Parathyroid adenoma (tissue), 2 donors: ENCODE measurements at regions not wholly inside any gene's neighbourhood (a gene's known extent, or its start where the extent isn't known, plus 50 kb on each side); places are given as distances from the start of the nearest gene placed in this dataset.

Source experiments
- H2AFZ ChIP-seq: fragments of 300-600 bp; sonication (generic); one replicate; pipeline ENCODE4 v1.7.0; 2017; ENCODE audit warnings: antibody characterized with exemption, mild to moderate bottlenecking
- H3K27ac ChIP-seq: fragments of 300-600 bp; sonication (generic); one replicate; pipeline ENCODE4 v1.7.0; 2017
- H3K27me3 ChIP-seq: fragments of 300-600 bp; sonication (generic); one replicate; pipeline ENCODE4 v1.7.0; 2017; ENCODE audit warnings: low read length; ENCODE audit not compliant: control insufficient read depth, insufficient read depth
- H3K36me3 ChIP-seq: fragments of 300-600 bp; sonication (generic); one replicate; pipeline ENCODE4 v1.7.0; 2017; ENCODE audit warnings: low read length; ENCODE audit not compliant: control insufficient read depth, insufficient read depth
- H3K4me1 ChIP-seq: fragments of 300-600 bp; sonication (generic); one replicate; pipeline ENCODE4 v1.7.0; 2017; ENCODE audit warnings: control low read depth
- H3K4me2 ChIP-seq: fragments of 300-600 bp; sonication (generic); one replicate; pipeline ENCODE4 v1.7.0; 2017; ENCODE audit warnings: low read length
- H3K4me3 ChIP-seq: fragments of 300-600 bp; sonication (generic); one replicate; pipeline ENCODE4 v1.7.0; 2017; ENCODE audit warnings: low read depth, low read length
- H3K79me2 ChIP-seq: fragments of 300-600 bp; sonication (generic); one replicate; pipeline ENCODE4 v1.7.0; 2017; ENCODE audit warnings: control low read depth
- H3K9ac ChIP-seq: fragments of 300-600 bp; sonication (generic); one replicate; pipeline ENCODE4 v1.7.0; 2017; ENCODE audit warnings: mild to moderate bottlenecking
- H3K9me3 ChIP-seq: fragments of 300-600 bp; sonication (generic); one replicate; pipeline ENCODE4 v1.7.0; 2017; ENCODE audit warnings: low read length; ENCODE audit not compliant: control insufficient read depth
- TF ChIP-seq, protein P1 (sequence below): fragments of 300-600 bp; sonication (generic); IDR thresholded peaks from one replicate; pipeline ENCODE4 v1.7.0; 2017; ENCODE audit warnings: antibody characterized with exemption, mild to moderate bottlenecking
- donor health status: primary hyperparathyroidism.

DNA sequence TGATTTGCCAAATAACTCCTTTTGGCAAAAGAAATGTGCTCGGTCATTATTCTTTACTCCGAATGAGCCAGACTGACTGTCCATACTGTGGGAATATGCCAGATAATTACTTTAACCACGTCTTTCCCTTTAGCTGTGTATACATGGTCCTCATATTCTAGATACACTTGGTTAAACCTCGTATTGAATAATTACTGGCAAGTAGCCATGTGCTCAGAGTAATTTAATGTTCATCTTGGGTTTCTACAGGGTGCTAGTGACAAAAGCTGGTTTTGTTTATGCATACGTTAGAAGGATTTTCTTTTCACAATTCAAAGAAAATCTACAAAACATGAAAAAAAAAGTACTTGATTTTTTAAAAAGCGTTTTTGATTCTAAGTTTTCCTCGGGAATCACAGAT is 540.3 kb downstream of the KCNJ2 start:
- H3K9ac ChIP-seq = no peak overlapping the region
- H2AFZ ChIP-seq = no peak overlapping the region
- no peaks in the 10 kb centered on the region for H3K9me3 ChIP-seq
- H3K4me1 ChIP-seq = no peaks in the 10 kb centered on the region
- no peaks in the 10 kb centered on the region for H3K79me2 ChIP-seq
- H3K27me3 ChIP-seq = no peaks in the 10 kb centered on the region
- TF ChIP-seq, protein P1, sequence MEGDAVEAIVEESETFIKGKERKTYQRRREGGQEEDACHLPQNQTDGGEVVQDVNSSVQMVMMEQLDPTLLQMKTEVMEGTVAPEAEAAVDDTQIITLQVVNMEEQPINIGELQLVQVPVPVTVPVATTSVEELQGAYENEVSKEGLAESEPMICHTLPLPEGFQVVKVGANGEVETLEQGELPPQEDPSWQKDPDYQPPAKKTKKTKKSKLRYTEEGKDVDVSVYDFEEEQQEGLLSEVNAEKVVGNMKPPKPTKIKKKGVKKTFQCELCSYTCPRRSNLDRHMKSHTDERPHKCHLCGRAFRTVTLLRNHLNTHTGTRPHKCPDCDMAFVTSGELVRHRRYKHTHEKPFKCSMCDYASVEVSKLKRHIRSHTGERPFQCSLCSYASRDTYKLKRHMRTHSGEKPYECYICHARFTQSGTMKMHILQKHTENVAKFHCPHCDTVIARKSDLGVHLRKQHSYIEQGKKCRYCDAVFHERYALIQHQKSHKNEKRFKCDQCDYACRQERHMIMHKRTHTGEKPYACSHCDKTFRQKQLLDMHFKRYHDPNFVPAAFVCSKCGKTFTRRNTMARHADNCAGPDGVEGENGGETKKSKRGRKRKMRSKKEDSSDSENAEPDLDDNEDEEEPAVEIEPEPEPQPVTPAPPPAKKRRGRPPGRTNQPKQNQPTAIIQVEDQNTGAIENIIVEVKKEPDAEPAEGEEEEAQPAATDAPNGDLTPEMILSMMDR = no peak
- no peak overlapping the region for H3K4me3 ChIP-seq
- H3K36me3 ChIP-seq = no peaks in the 10 kb centered on the region
- H3K27ac ChIP-seq = no peak overlapping the region
- H3K4me2 ChIP-seq = no peak overlapping the region

DNA sequence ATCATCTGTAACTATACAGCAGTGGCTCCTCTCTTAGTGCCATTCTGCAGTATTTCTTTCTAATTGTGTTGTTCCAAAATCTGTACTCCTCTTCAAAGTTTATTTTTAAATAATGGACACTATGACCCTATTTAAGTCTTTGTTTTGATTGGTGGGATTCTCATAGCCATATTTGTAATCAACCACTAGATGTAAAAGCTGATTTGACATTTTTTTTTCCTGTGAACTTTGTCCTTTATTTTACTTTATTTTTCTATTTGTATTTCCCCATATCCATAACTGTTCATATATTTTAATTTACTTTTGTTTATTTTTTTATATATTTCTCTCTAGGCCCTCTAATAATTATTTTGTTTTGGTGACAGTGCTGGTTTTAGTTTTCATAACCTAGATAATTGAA is 544.4 kb downstream of the KCNJ2 start:
- Histone ChIP-seq H3K27me3 (no peaks in the 10 kb centered on the region), H3K4me2 (no peak overlapping the region)
- TF ChIP-seq, protein P1 = no peak

DNA sequence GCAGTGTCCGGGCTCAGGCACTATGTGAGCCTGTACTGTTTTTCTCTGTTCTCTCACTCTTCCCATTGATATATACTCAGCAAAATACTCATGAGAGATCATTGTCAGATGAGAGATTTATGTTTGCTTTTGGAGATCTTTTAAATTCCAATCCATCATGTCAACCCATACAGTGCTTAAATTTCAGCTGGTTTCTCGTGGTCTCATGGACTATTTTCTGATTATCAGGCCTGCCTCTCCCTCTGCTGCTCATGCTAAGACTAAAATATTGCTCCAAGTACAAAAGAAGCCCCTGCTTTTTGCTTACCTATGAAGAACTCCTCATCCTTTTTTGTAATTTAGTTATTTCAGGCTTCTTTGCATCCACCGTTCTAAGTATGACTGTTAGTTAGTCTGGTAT is 547.2 kb downstream of the KCNJ2 start:
- H3K4me2 ChIP-seq = no peak overlapping the region
- H3K27ac ChIP-seq = no peak overlapping the region
- no peak overlapping the region for H3K9ac ChIP-seq
- no peak overlapping the region for H2AFZ ChIP-seq
- H3K79me2 ChIP-seq = no peaks in the 10 kb centered on the region
- H3K4me1 ChIP-seq = no peaks in the 10 kb centered on the region
- H3K36me3 ChIP-seq = no peaks in the 10 kb centered on the region
- H3K9me3 ChIP-seq = no peaks in the 10 kb centered on the region
- TF ChIP-seq, protein P1 = no peak
- no peaks in the 10 kb centered on the region for H3K27me3 ChIP-seq
- no peak overlapping the region for H3K4me3 ChIP-seq

More for the DNA sequence above, 544.4 kb downstream of the KCNJ2 start:
- no peaks in the 10 kb centered on the region for H3K36me3 ChIP-seq
- H3K4me1 ChIP-seq = no peaks in the 10 kb centered on the region
- H2AFZ ChIP-seq = no peak overlapping the region
- no peak overlapping the region for H3K27ac ChIP-seq
- H3K9ac ChIP-seq = no peak overlapping the region
- H3K79me2 ChIP-seq = no peaks in the 10 kb centered on the region
- H3K4me3 ChIP-seq = no peak overlapping the region
- no peaks in the 10 kb centered on the region for H3K9me3 ChIP-seq

DNA sequence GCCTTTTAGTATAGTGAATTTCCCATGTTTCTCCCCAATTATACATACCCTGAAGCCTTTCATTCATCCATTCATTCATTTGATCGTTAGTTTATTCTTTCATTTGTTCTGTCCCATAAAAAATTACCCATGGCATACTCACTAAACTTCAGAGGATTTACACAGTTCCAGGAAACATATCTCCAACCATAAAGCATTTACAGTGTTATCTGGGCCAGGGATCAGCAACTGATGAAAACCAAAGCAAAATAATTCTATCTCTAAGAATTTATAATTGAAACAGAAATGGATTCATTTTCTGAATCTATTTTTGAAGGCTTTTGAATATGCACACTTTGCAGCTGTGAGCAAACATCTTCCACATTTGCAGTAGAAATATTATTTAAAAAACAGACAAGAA is 547.7 kb downstream of the KCNJ2 start:
- H3K79me2 ChIP-seq = no peaks in the 10 kb centered on the region

DNA sequence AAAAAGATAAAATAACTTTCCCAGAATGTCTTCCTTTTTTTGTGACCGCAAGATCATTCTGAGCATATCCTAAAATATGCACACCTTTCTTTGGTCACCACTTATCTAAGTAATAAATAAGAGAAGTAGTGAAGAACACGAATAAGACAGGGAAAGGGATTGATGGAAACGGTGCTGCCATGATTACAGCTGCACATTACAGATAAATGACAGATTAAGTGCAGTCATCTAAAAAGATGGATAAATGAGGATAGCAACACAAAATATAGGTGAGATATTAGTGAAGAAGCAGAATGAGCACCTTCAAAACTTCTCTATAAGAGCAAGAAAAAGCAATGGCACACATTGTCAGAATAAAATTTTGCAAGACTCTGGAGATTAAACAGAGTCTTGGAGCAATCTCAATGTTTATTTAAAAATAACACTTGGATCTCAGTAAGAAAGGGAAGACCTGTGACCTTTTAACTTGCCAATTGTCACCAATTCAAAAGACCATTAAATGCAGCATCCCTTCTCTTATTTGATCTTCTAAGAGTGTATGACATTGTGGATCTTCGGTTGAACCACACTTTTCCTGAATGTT is 567.1 kb downstream of the KCNJ2 start:
- H3K27ac ChIP-seq = no peak overlapping the region
- no peak overlapping the region for H2AFZ ChIP-seq
- H3K27me3 ChIP-seq = no peaks in the 10 kb centered on the region
- H3K9me3 ChIP-seq = no peaks in the 10 kb centered on the region
- no peaks in the 10 kb centered on the region for H3K79me2 ChIP-seq
- H3K36me3 ChIP-seq = no peaks in the 10 kb centered on the region
- TF ChIP-seq, protein P1 = no peak
- no peaks in the 10 kb centered on the region for H3K4me1 ChIP-seq
- H3K4me2 ChIP-seq = no peak overlapping the region
- H3K4me3 ChIP-seq = no peak overlapping the region
- H3K9ac ChIP-seq = no peak overlapping the region

More for the DNA sequence above, 547.7 kb downstream of the KCNJ2 start:
- TF ChIP-seq, protein P1 = no peak
- Histone ChIP-seq H3K4me2 (no peak overlapping the region), H3K4me3 (no peak overlapping the region), H3K9me3 (no peaks in the 10 kb centered on the region), H3K36me3 (no peaks in the 10 kb centered on the region), H3K4me1 (no peaks in the 10 kb centered on the region), H3K27ac (no peak overlapping the region), H2AFZ (no peak overlapping the region), H3K27me3 (no peaks in the 10 kb centered on the region), H3K9ac (no peak overlapping the region)
